ENCODE measurements at regions not wholly inside any gene's neighbourhood (a gene's known extent, or its start where the extent isn't known, plus 50 kb on each side); places are given as distances from the start of the nearest gene placed in this dataset.
A peak's percentile ranks its signal among the peaks of the same experiment; 100 is the strongest.

GRCh38 chr6:18053555-18054445 is 66.4 kb upstream of the KIF13A start (continued):
- TF ChIP-seq SMARCC2 (IDR thresholded peaks at IDR 0.05; ENCODE audit: low read depth) (peak; percentile 69; the same call in 1 of the 2 replicates), TAL1 (IDR thresholded peaks at IDR 0.05) (peak; percentile 85), SP1 (CRISPR knock-in tag; IDR thresholded peaks at IDR 0.05) (no peak), GATAD2B (IDR thresholded peaks at IDR 0.05; ENCODE audit: borderline replicate concordance) (peak; percentile 77; the same call in 1 of the 2 replicates), ADNP (tag; IDR thresholded peaks at IDR 0.05) (peak; percentile 48; the same call in 1 of the 2 replicates), ATF3 (IDR thresholded peaks at IDR 0.05) (peak; percentile 9; the same call in 1 of the 2 replicates), ATF3 (CRISPR knock-in tag; conservative IDR thresholded peaks at IDR 0.05) (no peak), PML (IDR thresholded peaks at IDR 0.05; ENCODE audit: low read length) (peak; percentile 70; the same call in 1 of the 2 replicates), EGR1 (conservative IDR thresholded peaks at IDR 0.05) (no peak), LCOR (CRISPR knock-in tag; IDR thresholded peaks at IDR 0.05) (peak; percentile 54; the same call in 1 of the 2 replicates), EP400 (IDR thresholded peaks at IDR 0.05) (0 out of 2 replicates have a peak, but pooled peaks have one; percentile 7), CBFA2T2 (conservative IDR thresholded peaks at IDR 0.05) (peak; percentile 82), AFF4 (CRISPR knock-in tag; IDR thresholded peaks at IDR 0.05) (no peak), SMAD3 (CRISPR knock-in tag; conservative IDR thresholded peaks at IDR 0.05) (0 out of 2 replicates have a peak, but pooled peaks have one; percentile 6), ZEB2 (IDR thresholded peaks at IDR 0.05) (peak; percentile 83; the same call in 1 of the 2 replicates)
- TF ChIP-seq, protein P1, sequence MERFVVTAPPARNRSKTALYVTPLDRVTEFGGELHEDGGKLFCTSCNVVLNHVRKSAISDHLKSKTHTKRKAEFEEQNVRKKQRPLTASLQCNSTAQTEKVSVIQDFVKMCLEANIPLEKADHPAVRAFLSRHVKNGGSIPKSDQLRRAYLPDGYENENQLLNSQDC (CRISPR knock-in tag; IDR thresholded peaks at IDR 0.05) = no peak
- TF ChIP-seq, protein P2, sequence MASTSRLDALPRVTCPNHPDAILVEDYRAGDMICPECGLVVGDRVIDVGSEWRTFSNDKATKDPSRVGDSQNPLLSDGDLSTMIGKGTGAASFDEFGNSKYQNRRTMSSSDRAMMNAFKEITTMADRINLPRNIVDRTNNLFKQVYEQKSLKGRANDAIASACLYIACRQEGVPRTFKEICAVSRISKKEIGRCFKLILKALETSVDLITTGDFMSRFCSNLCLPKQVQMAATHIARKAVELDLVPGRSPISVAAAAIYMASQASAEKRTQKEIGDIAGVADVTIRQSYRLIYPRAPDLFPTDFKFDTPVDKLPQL (IDR thresholded peaks at IDR 0.05; ENCODE audit: extremely low read depth, insufficient read length) = no peak
- TF ChIP-seq, protein P3, sequence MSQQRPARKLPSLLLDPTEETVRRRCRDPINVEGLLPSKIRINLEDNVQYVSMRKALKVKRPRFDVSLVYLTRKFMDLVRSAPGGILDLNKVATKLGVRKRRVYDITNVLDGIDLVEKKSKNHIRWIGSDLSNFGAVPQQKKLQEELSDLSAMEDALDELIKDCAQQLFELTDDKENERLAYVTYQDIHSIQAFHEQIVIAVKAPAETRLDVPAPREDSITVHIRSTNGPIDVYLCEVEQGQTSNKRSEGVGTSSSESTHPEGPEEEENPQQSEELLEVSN (IDR thresholded peaks at IDR 0.05; ENCODE audit: borderline replicate concordance in 1 of 2, extremely low read depth in 1 of 2, insufficient read depth in 1 of 2, insufficient read length in 1 of 2, low read depth in 1 of 2, low read length in 1 of 2, poor library complexity in 1 of 2, severe bottlenecking in 1 of 2) = peak in 1 of 2 experiments; percentile 43
- TF ChIP-seq, protein P4, sequence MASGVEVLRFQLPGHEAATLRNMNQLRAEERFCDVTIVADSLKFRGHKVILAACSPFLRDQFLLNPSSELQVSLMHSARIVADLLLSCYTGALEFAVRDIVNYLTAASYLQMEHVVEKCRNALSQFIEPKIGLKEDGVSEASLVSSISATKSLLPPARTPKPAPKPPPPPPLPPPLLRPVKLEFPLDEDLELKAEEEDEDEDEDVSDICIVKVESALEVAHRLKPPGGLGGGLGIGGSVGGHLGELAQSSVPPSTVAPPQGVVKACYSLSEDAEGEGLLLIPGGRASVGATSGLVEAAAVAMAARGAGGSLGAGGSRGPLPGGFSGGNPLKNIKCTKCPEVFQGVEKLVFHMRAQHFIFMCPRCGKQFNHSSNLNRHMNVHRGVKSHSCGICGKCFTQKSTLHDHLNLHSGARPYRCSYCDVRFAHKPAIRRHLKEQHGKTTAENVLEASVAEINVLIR (CRISPR knock-in tag; IDR thresholded peaks at IDR 0.05) = 0 out of 2 replicates have a peak, but pooled peaks have one; percentile 6
